K562 (cell line): ENCODE measurements at regions not wholly inside any gene's neighbourhood (a gene's known extent, or its start where the extent isn't known, plus 50 kb on each side); places are given as distances from the start of the nearest gene placed in this dataset.

ENCODE experiments used
- ATAC-seq: fragments of 200-7000 bp; cut with Tn5 transposase; 3 replicates; pipeline ENCODE4 v1.9.1; 2020; ENCODE audit warnings: moderate library complexity
- BruUV-seq: library from RNA; stranded (reverse); fragments of 400-500 nt; replicated peaks from 2 replicates; lab custom pipeline; 2021; lab: Mats Ljungman, UMichigan
- CTCF ChIA-PET: fragments of 300-600 bp; formaldehyde crosslinking; extraction: SDS; loops from one replicate; lab custom pipeline; 2021; ENCODE audit warnings: low intra/inter-chr PET ratio; lab: Yijun Ruan, JAX
- POLR2A ChIA-PET: fragments of 300-600, 350-650 bp; sonication (Branson Sonifier 250); formaldehyde crosslinking; extraction: SDS; loops from one replicate; lab custom pipeline; 2021; ENCODE audit warnings: antibody characterized with exemption, inconsistent platforms; lab: Yijun Ruan, JAX
- DNase-seq, 4 experiments: peaks; one replicate each; pipeline versions ENCODE4 v3.0.0 to v3.0.0-alpha.2; 2011 to 2018; ENCODE audit warnings: low spot score in 3 of 4, mixed read lengths in 3 of 4; ENCODE audit errors: extremely low read depth in 1 of 4
- FAIRE-seq: peaks from 2 replicates; lab custom pipeline; 2011; peaks lifted over from hg19 to GRCh38; lab: Jason Lieb, UNC
- H2AFZ ChIP-seq: 2 replicates; pipeline ENCODE4 v1.6.0; 2011; ENCODE audit warnings: low read depth, low read length, control low read depth, inconsistent platforms
- H3K27ac ChIP-seq: fragments of 200-600 bp; 3 replicates; pipeline ENCODE4 v1.8.0; 2011; ENCODE audit warnings: low read depth, mild to moderate bottlenecking, control low read depth, inconsistent platforms, low read length, moderate library complexity, mixed read lengths; ENCODE audit errors: extremely low read depth
- H3K27me3 ChIP-seq, 2 experiments: fragments of 300-600 bp in 1 of 2; 2 replicates in 1 of 2; 3 replicates in 1 of 2; pipeline versions ENCODE4 v1.6.0 to v1.8.0; 2011; ENCODE audit warnings: inconsistent platforms in 2 of 2, low read length in 2 of 2, mild to moderate bottlenecking in 1 of 2, mixed read lengths in 1 of 2, moderate library complexity in 1 of 2; ENCODE audit not compliant: control insufficient read depth in 2 of 2, insufficient read depth in 2 of 2
- H3K36me3 ChIP-seq: fragments of 300-600 bp; 3 replicates; pipeline ENCODE4 v1.8.0; 2011; ENCODE audit warnings: mild to moderate bottlenecking, low read length, inconsistent platforms; ENCODE audit not compliant: control insufficient read depth, insufficient read depth
- H3K4me1 ChIP-seq, 2 experiments: fragments of 200-600 bp in 1 of 2; replicated peaks in 1 of 2; 2 replicates in 1 of 2; 3 replicates in 1 of 2; pipeline versions ENCODE4 v1.5.1 to v1.8.0; 2011; ENCODE audit warnings: inconsistent platforms in 2 of 2, low read length in 2 of 2, mild to moderate bottlenecking in 1 of 2, mixed read lengths in 1 of 2, moderate library complexity in 1 of 2; ENCODE audit not compliant: control insufficient read depth in 2 of 2, insufficient read depth in 2 of 2
- H3K4me2 ChIP-seq: 2 replicates; pipeline ENCODE4 v1.6.1; 2011; ENCODE audit warnings: low read length, control low read depth, inconsistent platforms, mixed read lengths; ENCODE audit not compliant: insufficient read depth
- H3K4me3 ChIP-seq: fragments of 200-600 bp; sonication (generic), shearing (Covaris generic); 2 replicates; pipeline ENCODE4 v1.5.1; 2016; ENCODE audit warnings: control low read depth, inconsistent platforms
- H3K79me2 ChIP-seq: fragments of 200-600 bp; 3 replicates; pipeline ENCODE4 v1.8.0; 2011; ENCODE audit warnings: low read length, inconsistent platforms; ENCODE audit not compliant: control insufficient read depth, insufficient read depth
- H3K9ac ChIP-seq, 2 experiments: 2 replicates each; pipeline versions ENCODE4 v1.6.0 to v1.6.1; 2011; ENCODE audit warnings: low read depth in 2 of 2, low read length in 2 of 2, control low read depth in 1 of 2, inconsistent platforms in 1 of 2, mild to moderate bottlenecking in 1 of 2, mixed read lengths in 1 of 2; ENCODE audit not compliant: insufficient read depth in 1 of 2
- H3K9me1 ChIP-seq: one replicate; pipeline ENCODE4 v1.6.0; 2011; ENCODE audit warnings: inconsistent platforms, mild to moderate bottlenecking, low read length, moderate library complexity; ENCODE audit not compliant: control insufficient read depth, insufficient read depth
- H3K9me3 ChIP-seq: replicated peaks from 2 replicates; pipeline ENCODE4 v1.5.1; 2011; ENCODE audit warnings: low read depth, low read length, inconsistent platforms; ENCODE audit not compliant: control insufficient read depth, insufficient read depth
- H4K20me1 ChIP-seq: replicated peaks from 2 replicates; pipeline ENCODE4 v1.6.1; 2011; ENCODE audit warnings: low read length, inconsistent platforms, mixed read lengths; ENCODE audit not compliant: control insufficient read depth, insufficient read depth
- BRD4 ChIP-seq: fragments of 200-600 bp; sonication (generic); IDR thresholded peaks from 2 replicates; pipeline ENCODE4 v1.6.1; 2017; ENCODE audit warnings: inconsistent platforms
- CHD4 ChIP-seq: fragments of 200-600 bp; sonication (generic); IDR thresholded peaks from 3 replicates; pipeline ENCODE4 v1.6.1; 2012; ENCODE audit warnings: low read depth, mild to moderate bottlenecking, mixed read lengths, low read length, inconsistent platforms; ENCODE audit not compliant: insufficient read depth, insufficient replicate concordance, poor library complexity, severe bottlenecking
- GTF2E2 ChIP-seq: fragments of 200-800 bp; sonication (Bioruptor generic); IDR thresholded peaks from 2 replicates; pipeline ENCODE4 v1.6.1; 2016; ENCODE audit warnings: missing genetic modification characterization, missing compliant biosample characterization
- LCOR ChIP-seq: sonication (generic); formaldehyde crosslinking; IDR thresholded peaks from 2 replicates; pipeline ENCODE4 v1.8.0; 2022; ENCODE audit warnings: mild to moderate bottlenecking, missing genetic modification reagents
- OTX1 ChIP-seq: fragments of 450-650 bp; formaldehyde crosslinking; IDR thresholded peaks from 2 replicates; pipeline ENCODE4 v1.4.0; 2022; ENCODE audit warnings: mild to moderate bottlenecking
- SMC3 ChIP-seq: conservative IDR thresholded peaks from 2 replicates; pipeline ENCODE4 v1.6.1; 2011; ENCODE audit warnings: low read depth, low read length, improper control_type of control experiment; ENCODE audit not compliant: insufficient read depth
- SP1 ChIP-seq: sonication (generic); formaldehyde crosslinking; IDR thresholded peaks from 2 replicates; pipeline ENCODE4 v1.8.1; 2022; ENCODE audit warnings: mild to moderate bottlenecking, missing genetic modification reagents
- ZNF239 ChIP-seq: fragments of 250-450 bp; sonication (Bioruptor Pico); IDR thresholded peaks from 2 replicates; pipeline ENCODE4 v1.4.0; 2020; ENCODE audit warnings: mild to moderate bottlenecking
- WGBS: fragments of 100-300 bp; shearing (Covaris generic); methylation state at CpG from one replicate; pipeline ENCODE4 v1.1.6; 2016; ENCODE audit warnings: low coverage, mixed read lengths; ENCODE audit not compliant: insufficient coverage; ENCODE audit errors: missing lambda C conversion rate; 5-methylcytosine and 5-hydroxymethylcytosine counted together
- in situ Hi-C: fragments of 300-500 bp; cut with MboI; formaldehyde crosslinking; loops from 4 replicates; pipeline ENCODE4 v1.15.0; 2018; ENCODE audit warnings: inconsistent platforms, mixed read lengths
- intact Hi-C: fragments of 100-400 bp; cut with micrococcal nuclease; formaldehyde crosslinking; loops from 2 replicates; pipeline ENCODE4 v1.14.2; 2022
- TF ChIP-seq, protein P1 (sequence below): fragments of 150-350 bp; IDR thresholded peaks from 2 replicates; pipeline ENCODE4 v1.6.1; 2014; ENCODE audit warnings: low read depth, mild to moderate bottlenecking, low read length, borderline replicate concordance
- TF ChIP-seq, protein P2 (sequence below): sonication (generic); formaldehyde crosslinking; IDR thresholded peaks from 2 replicates; pipeline ENCODE4 v1.9.0; 2022; ENCODE audit warnings: mild to moderate bottlenecking, missing genetic modification reagents

DNA sequence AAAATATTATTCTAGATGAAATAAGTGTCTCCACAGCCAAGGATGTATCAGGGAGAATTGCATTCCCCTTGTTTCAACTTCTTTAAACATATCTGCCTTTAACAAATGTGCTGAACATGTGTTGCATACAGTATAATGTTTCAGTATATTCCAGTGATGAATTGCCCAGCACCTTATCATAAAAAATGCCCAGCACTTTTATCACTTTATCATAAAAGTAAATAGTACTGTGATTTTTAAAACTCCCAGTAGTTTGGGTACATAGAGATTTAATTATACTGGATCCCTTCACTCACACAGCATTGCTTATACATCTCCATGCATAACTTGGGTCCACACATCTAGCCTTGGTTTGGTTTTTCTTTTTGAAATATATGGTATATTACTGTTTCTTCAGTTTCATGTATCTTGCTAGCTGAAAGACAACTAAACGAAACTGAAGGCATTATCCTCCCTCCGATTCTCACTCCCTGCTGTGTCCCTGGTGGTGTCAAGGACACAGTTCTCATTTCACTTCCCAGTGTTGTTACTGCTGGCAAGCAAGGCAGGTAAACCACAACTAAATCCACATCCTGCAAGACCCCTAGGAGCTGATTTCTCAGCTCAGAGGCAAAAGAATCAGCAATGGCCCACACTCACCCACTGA lies 118.2 kb upstream of the SLC44A3 start:
- Histone ChIP-seq H4K20me1 (no peaks in the 10 kb centered on the region), H3K27me3 (0 out of 5 replicates have a peak, but pooled peaks cover 0 to 3% of the 10 kb centered on the region in 2 experiments), H3K4me1 (no peaks in the 10 kb centered on the region), H2AFZ (no peak overlapping the region), H3K79me2 (no peaks in the 10 kb centered on the region), H3K36me3 (no peaks in the 10 kb centered on the region), H3K27ac (no peak overlapping the region), H3K4me3 (no peak overlapping the region)
- FAIRE-seq (no peak), DNase-seq (no peak)
- in situ Hi-C loops = no loop called here
- BruUV-seq = no TSS peak
- TF ChIP-seq, protein P1, sequence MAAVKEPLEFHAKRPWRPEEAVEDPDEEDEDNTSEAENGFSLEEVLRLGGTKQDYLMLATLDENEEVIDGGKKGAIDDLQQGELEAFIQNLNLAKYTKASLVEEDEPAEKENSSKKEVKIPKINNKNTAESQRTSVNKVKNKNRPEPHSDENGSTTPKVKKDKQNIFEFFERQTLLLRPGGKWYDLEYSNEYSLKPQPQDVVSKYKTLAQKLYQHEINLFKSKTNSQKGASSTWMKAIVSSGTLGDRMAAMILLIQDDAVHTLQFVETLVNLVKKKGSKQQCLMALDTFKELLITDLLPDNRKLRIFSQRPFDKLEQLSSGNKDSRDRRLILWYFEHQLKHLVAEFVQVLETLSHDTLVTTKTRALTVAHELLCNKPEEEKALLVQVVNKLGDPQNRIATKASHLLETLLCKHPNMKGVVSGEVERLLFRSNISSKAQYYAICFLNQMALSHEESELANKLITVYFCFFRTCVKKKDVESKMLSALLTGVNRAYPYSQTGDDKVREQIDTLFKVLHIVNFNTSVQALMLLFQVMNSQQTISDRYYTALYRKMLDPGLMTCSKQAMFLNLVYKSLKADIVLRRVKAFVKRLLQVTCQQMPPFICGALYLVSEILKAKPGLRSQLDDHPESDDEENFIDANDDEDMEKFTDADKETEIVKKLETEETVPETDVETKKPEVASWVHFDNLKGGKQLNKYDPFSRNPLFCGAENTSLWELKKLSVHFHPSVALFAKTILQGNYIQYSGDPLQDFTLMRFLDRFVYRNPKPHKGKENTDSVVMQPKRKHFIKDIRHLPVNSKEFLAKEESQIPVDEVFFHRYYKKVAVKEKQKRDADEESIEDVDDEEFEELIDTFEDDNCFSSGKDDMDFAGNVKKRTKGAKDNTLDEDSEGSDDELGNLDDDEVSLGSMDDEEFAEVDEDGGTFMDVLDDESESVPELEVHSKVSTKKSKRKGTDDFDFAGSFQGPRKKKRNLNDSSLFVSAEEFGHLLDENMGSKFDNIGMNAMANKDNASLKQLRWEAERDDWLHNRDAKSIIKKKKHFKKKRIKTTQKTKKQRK = no peak
- no peak for TF ChIP-seq CHD4
- no peak for TF ChIP-seq OTX1 (CRISPR knock-in tag)
- TF ChIP-seq GTF2E2 = no peak
- TF ChIP-seq ZNF239 (CRISPR knock-in tag) = no peak
- TF ChIP-seq BRD4 = no peak
- TF ChIP-seq, protein P2, sequence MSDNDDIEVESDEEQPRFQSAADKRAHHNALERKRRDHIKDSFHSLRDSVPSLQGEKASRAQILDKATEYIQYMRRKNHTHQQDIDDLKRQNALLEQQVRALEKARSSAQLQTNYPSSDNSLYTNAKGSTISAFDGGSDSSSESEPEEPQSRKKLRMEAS (CRISPR knock-in tag) = no peak
- TF ChIP-seq SMC3 = no peak
- no peak for TF ChIP-seq SP1 (CRISPR knock-in tag)
- no peak for TF ChIP-seq LCOR
- TF ChIP-seq, all 486 proteins: peak for 0
- no peaks in the 10 kb centered on the region for H3K9me1 ChIP-seq
- H3K9me3 ChIP-seq = no peaks in the 10 kb centered on the region
- ATAC-seq = no peak
- no peak overlapping the region for H3K4me2 ChIP-seq
- intact Hi-C loops = no loop called here
- CTCF ChIA-PET = no interaction called here
- H3K9ac ChIP-seq = no peak overlapping the region
- WGBS = 0% methylated on average over 2 of the region's 2 CpGs
- POLR2A ChIA-PET = no interaction called here
